Adrenal gland (tissue), 5 donors: ENCODE measurements at regions not wholly inside any gene's neighbourhood (a gene's known extent, or its start where the extent isn't known, plus 50 kb on each side); places are given as distances from the start of the nearest gene placed in this dataset.

ENCODE experiments used
- CTCF ChIP-seq, 6 experiments: fragments of 450-650 bp in 4 of 6; fragments of 200-600 bp in 2 of 6; sonication (generic) in 1 of 6; IDR thresholded peaks; 1 replicate in 5 of 6; 2 replicates in 1 of 6; pipeline versions ENCODE4 v1.5.1 to v1.8.0; 2016 to 2021; ENCODE audit warnings: antibody characterized with exemption in 6 of 6, mild to moderate bottlenecking in 2 of 6, moderate library complexity in 1 of 6
- POLR2A ChIP-seq, 2 donors: fragments of 450-650 bp; IDR thresholded peaks; one replicate each; pipeline ENCODE4 v1.6.1; 2017; ENCODE audit warnings: antibody characterized with exemption in 2 of 2, mild to moderate bottlenecking in 2 of 2, moderate library complexity in 1 of 2
- donor health status: DM: no; HTN: no; CAD: no.

DNA sequence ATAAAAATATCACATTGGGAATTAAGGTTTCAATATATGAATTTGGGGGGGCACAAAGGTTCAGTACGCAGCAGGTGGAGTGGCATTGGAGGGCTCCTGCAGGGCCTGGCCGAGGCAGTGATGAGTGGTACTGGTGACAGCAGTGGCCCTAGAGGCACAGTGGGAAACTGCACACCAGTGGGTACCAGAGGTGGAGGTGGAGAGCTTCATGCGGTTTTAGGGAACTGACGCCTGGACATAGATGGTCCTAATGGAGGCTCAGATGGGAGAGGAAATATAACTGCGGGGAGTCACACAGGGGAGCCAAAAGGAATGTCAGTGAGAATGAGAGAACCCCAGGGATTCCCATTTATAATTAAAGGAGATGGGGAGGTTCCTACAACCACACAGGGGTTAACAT is 156.2 kb downstream of the COG6 start:
- TF ChIP-seq POLR2A (IDR thresholded peaks at IDR 0.05) (no peak), CTCF (IDR thresholded peaks at IDR 0.05) (no peak)
